Panc1 (cell line): ENCODE measurements at regions not wholly inside any gene's neighbourhood (a gene's known extent, or its start where the extent isn't known, plus 50 kb on each side); places are given as distances from the start of the nearest gene placed in this dataset.

ENCODE experiments used
- ATAC-seq: fragments of 200-7000 bp; cut with Tn5 transposase; 2 replicates; pipeline ENCODE4 v1.9.1; 2020; ENCODE audit warnings: mild to moderate bottlenecking, moderate library complexity
- BruUV-seq: library from RNA; stranded (reverse); fragments of 400-500 nt; replicated peaks from 2 replicates; lab custom pipeline; 2021; lab: Mats Ljungman, UMichigan
- CTCF ChIA-PET: fragments of 300-600 bp; sonication (Branson Sonifier 250); formaldehyde crosslinking; loops from one replicate; lab custom pipeline; 2022; ENCODE audit warnings: antibody characterized with exemption; lab: Charles Lee
- POLR2A ChIA-PET: fragments of 300-600 bp; sonication (Branson Sonifier 250); formaldehyde crosslinking; loops from one replicate; lab custom pipeline; 2022; ENCODE audit warnings: antibody characterized with exemption; lab: Charles Lee
- DNase-seq: peaks from one replicate; pipeline ENCODE4 v3.0.0-alpha.2; 2010; ENCODE audit warnings: low read depth, low spot score
- H3K27ac ChIP-seq: 2 replicates; pipeline ENCODE4 v1.5.1; 2011; ENCODE audit warnings: mild to moderate bottlenecking, low read length, inconsistent platforms
- H3K27me3 ChIP-seq: fragments of 200-500 bp; sonication (Bioruptor generic); 2 replicates; pipeline ENCODE4 v1.6.0; 2014; ENCODE audit warnings: low read length, inconsistent platforms; ENCODE audit not compliant: control insufficient read depth, insufficient read depth
- H3K36me3 ChIP-seq: fragments of 200-500 bp; sonication (Bioruptor generic); 2 replicates; pipeline ENCODE4 v1.5.1; 2014; ENCODE audit warnings: inconsistent platforms, mild to moderate bottlenecking, low read length, moderate library complexity; ENCODE audit not compliant: control insufficient read depth, insufficient read depth
- H3K4me1 ChIP-seq: 2 replicates; pipeline ENCODE4 v1.5.1; 2011; ENCODE audit warnings: inconsistent platforms, mild to moderate bottlenecking, low read length, moderate library complexity; ENCODE audit not compliant: control insufficient read depth, insufficient read depth
- H3K4me3 ChIP-seq, 2 experiments: 2 replicates each; pipeline ENCODE4 v1.5.1; 2011 to 2012; ENCODE audit warnings: low read depth in 2 of 2, low read length in 2 of 2, mild to moderate bottlenecking in 2 of 2, inconsistent platforms in 1 of 2, moderate library complexity in 1 of 2
- H3K9me3 ChIP-seq: fragments of 200-500 bp; sonication (Bioruptor generic); 2 replicates; pipeline ENCODE4 v1.5.1; 2014; ENCODE audit warnings: low read depth, mild to moderate bottlenecking, inconsistent platforms, low read length, moderate library complexity; ENCODE audit not compliant: control insufficient read depth, insufficient read depth
- CTCF ChIP-seq: fragments of 450-650 bp; IDR thresholded peaks from 2 replicates; pipeline ENCODE4 v1.5.1; 2017; ENCODE audit warnings: mild to moderate bottlenecking
- POLR2AphosphoS5 ChIP-seq: IDR thresholded peaks from 2 replicates; pipeline ENCODE4 v1.6.1; 2012; ENCODE audit warnings: mild to moderate bottlenecking, low read depth, low read length, moderate library complexity
- SIN3A ChIP-seq: IDR thresholded peaks from 2 replicates; pipeline ENCODE4 v1.6.1; 2012; ENCODE audit warnings: low read depth, mild to moderate bottlenecking, low read length, moderate library complexity, borderline replicate concordance; ENCODE audit not compliant: insufficient read depth
- TCF7L2 ChIP-seq: IDR thresholded peaks from 2 replicates; pipeline ENCODE4 v1.6.1; 2011; ENCODE audit warnings: mild to moderate bottlenecking, low read depth, low read length, inconsistent platforms
- in situ Hi-C: cut with HindIII; loops from 2 replicates; pipeline ENCODE4 v1.10.0; 2016; ENCODE audit warnings: low sequenced_read_pairs, low pct_unique_long_range_greater_than_20kb
- intact Hi-C: fragments of 100-400 bp; cut with micrococcal nuclease; formaldehyde crosslinking; loops from one replicate; pipeline ENCODE4 v1.10.0; 2022; ENCODE audit not compliant: unreplicated experiment
- TF ChIP-seq, protein P1 (sequence below), 2 experiments: IDR thresholded peaks; 2 replicates each; pipeline ENCODE4 v1.6.1; 2011 to 2012; ENCODE audit warnings: low read depth in 2 of 2, control low read depth in 1 of 2, low read length in 1 of 2, mild to moderate bottlenecking in 1 of 2, moderate library complexity in 1 of 2; ENCODE audit not compliant: insufficient read depth in 1 of 2

GRCh38 chr6:149176971-149177667 lies 140.4 kb upstream of the TAB2 start:
- Histone ChIP-seq H3K4me3 (no peak overlapping the region), H3K9me3 (no peaks in the 10 kb centered on the region), H3K36me3 (no peaks in the 10 kb centered on the region), H3K4me1 (no peaks in the 10 kb centered on the region), H3K27ac (no peak overlapping the region), H3K27me3 (no peaks in the 10 kb centered on the region)
- peak; percentile 69; the same call in 1 of the 2 replicates for ATAC-seq
- intact Hi-C loops: no loop called here
- no TSS peak for BruUV-seq
- CTCF ChIA-PET: no interaction called here
- no peak for TF ChIP-seq CTCF
- TF ChIP-seq, protein P1, sequence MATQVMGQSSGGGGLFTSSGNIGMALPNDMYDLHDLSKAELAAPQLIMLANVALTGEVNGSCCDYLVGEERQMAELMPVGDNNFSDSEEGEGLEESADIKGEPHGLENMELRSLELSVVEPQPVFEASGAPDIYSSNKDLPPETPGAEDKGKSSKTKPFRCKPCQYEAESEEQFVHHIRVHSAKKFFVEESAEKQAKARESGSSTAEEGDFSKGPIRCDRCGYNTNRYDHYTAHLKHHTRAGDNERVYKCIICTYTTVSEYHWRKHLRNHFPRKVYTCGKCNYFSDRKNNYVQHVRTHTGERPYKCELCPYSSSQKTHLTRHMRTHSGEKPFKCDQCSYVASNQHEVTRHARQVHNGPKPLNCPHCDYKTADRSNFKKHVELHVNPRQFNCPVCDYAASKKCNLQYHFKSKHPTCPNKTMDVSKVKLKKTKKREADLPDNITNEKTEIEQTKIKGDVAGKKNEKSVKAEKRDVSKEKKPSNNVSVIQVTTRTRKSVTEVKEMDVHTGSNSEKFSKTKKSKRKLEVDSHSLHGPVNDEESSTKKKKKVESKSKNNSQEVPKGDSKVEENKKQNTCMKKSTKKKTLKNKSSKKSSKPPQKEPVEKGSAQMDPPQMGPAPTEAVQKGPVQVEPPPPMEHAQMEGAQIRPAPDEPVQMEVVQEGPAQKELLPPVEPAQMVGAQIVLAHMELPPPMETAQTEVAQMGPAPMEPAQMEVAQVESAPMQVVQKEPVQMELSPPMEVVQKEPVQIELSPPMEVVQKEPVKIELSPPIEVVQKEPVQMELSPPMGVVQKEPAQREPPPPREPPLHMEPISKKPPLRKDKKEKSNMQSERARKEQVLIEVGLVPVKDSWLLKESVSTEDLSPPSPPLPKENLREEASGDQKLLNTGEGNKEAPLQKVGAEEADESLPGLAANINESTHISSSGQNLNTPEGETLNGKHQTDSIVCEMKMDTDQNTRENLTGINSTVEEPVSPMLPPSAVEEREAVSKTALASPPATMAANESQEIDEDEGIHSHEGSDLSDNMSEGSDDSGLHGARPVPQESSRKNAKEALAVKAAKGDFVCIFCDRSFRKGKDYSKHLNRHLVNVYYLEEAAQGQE (IDR thresholded peaks at IDR 0.05; ENCODE audit: insufficient read depth in 1 of 2, low read depth in 2 of 2, low read length in 1 of 2): no peak
- no peak for TF ChIP-seq SIN3A
- no peak for TF ChIP-seq TCF7L2
- TF ChIP-seq POLR2AphosphoS5: no peak
- in situ Hi-C loops: no loop called here
- DNase-seq: no peak
- POLR2A ChIA-PET: no interaction called here

- POLR2A ChIA-PET: no interaction called here
- Histone ChIP-seq H3K27ac (no peak overlapping the region), H3K4me1 (no peaks in the 10 kb centered on the region), H3K4me3 (no peak overlapping the region), H3K9me3 (no peaks in the 10 kb centered on the region), H3K36me3 (no peaks in the 10 kb centered on the region), H3K27me3 (no peaks in the 10 kb centered on the region)
- TF ChIP-seq, protein P1 (IDR thresholded peaks at IDR 0.05; ENCODE audit: insufficient read depth in 1 of 2, low read depth in 2 of 2, low read length in 1 of 2): no peak
- TF ChIP-seq POLR2AphosphoS5: no peak
- TF ChIP-seq CTCF: no peak
- no peak for TF ChIP-seq SIN3A
- TF ChIP-seq TCF7L2: no peak
- no TSS peak for BruUV-seq
- in situ Hi-C loops: no loop called here
- no peak for DNase-seq
- CTCF ChIA-PET: no interaction called here
- no peak for ATAC-seq
- intact Hi-C loops: no loop called here
These were observed 138.1 kb upstream of the TAB2 start for GRCh38 chr6:149179431-149179830.
